ENCODE measurements at regions not wholly inside any gene's neighbourhood (a gene's known extent, or its start where the extent isn't known, plus 50 kb on each side); places are given as distances from the start of the nearest gene placed in this dataset.

DNA sequence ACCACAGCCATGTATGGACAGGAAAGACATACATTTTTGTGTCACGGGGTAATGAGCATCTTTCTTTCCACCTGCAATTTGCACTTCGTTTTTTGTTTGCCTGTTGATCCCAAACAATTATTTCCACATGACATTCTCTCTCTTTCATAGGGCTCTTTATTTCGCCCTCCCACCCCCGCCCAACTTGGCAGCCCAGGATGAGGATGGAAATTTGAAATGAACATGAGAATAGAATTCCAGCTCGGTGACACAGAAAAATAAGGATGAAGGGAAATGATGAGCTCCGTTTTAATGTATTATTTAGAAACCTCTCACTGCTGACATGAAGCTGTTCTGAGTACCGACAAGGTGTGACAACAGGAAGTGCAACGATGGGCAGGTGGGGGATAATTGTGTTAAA is 443.3 kb downstream of the SOCS6 start:
- TF ChIP-seq, protein P1, sequence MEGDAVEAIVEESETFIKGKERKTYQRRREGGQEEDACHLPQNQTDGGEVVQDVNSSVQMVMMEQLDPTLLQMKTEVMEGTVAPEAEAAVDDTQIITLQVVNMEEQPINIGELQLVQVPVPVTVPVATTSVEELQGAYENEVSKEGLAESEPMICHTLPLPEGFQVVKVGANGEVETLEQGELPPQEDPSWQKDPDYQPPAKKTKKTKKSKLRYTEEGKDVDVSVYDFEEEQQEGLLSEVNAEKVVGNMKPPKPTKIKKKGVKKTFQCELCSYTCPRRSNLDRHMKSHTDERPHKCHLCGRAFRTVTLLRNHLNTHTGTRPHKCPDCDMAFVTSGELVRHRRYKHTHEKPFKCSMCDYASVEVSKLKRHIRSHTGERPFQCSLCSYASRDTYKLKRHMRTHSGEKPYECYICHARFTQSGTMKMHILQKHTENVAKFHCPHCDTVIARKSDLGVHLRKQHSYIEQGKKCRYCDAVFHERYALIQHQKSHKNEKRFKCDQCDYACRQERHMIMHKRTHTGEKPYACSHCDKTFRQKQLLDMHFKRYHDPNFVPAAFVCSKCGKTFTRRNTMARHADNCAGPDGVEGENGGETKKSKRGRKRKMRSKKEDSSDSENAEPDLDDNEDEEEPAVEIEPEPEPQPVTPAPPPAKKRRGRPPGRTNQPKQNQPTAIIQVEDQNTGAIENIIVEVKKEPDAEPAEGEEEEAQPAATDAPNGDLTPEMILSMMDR (IDR thresholded peaks at IDR 0.05), result no peak
- TF ChIP-seq POLR2A (IDR thresholded peaks at IDR 0.05), result no peak
